Upper lobe of left lung (tissue), 6 donors: ENCODE measurements at regions not wholly inside any gene's neighbourhood (a gene's known extent, or its start where the extent isn't known, plus 50 kb on each side); places are given as distances from the start of the nearest gene placed in this dataset.

Experiments used
- ATAC-seq, 2 donors: fragments of 200-7000 bp; cut with Tn5 transposase; one replicate each; pipeline ENCODE4 v1.9.1; 2022; ENCODE audit warnings: mild to moderate bottlenecking in 2 of 2, moderate library complexity in 2 of 2; ENCODE audit not compliant: low FRiP score in 2 of 2
- DNase-seq, 2 donors: peaks; one replicate each; pipeline ENCODE4 v3.0.0-alpha.2; 2019 to 2020
- H3K27ac ChIP-seq, 4 donors: fragments of 200-600 bp; sonication (generic); one replicate each; pipeline ENCODE4 v1.5.1; 2016 to 2019
- H3K27me3 ChIP-seq, 4 donors: fragments of 200-600 bp; sonication (generic); one replicate each; pipeline ENCODE4 v1.5.1; 2017 to 2019
- H3K36me3 ChIP-seq, 4 donors: fragments of 200-600 bp; sonication (generic); one replicate each; pipeline ENCODE4 v1.5.1; 2016 to 2019
- H3K4me1 ChIP-seq, 4 donors: fragments of 200-600 bp; sonication (generic); one replicate each; pipeline ENCODE4 v1.5.1; 2018 to 2019
- H3K4me3 ChIP-seq, 4 donors: fragments of 200-600 bp; sonication (generic); one replicate each; pipeline ENCODE4 v1.5.1; 2017 to 2019; ENCODE audit warnings: mild to moderate bottlenecking in 2 of 4, moderate library complexity in 1 of 4
- H3K9me3 ChIP-seq, 4 donors: fragments of 200-600 bp; sonication (generic); one replicate each; pipeline ENCODE4 v1.5.1; 2018 to 2019
- EP300 ChIP-seq, 4 donors: sonication (generic); formaldehyde crosslinking; IDR thresholded peaks; one replicate each; pipeline ENCODE4 v1.5.1; 2017; ENCODE audit warnings: antibody characterized with exemption in 4 of 4, control low read depth in 2 of 4
- POLR2A ChIP-seq, 4 donors: fragments of 450-650 bp; IDR thresholded peaks; one replicate each; pipeline ENCODE4 v1.5.1; 2016 to 2017; ENCODE audit warnings: antibody characterized with exemption in 4 of 4, mild to moderate bottlenecking in 2 of 4
- POLR2AphosphoS5 ChIP-seq, 2 donors: sonication (generic); formaldehyde crosslinking; IDR thresholded peaks; one replicate each; pipeline ENCODE4 v1.5.1; 2017; ENCODE audit warnings: antibody characterized with exemption in 2 of 2
- WGBS, 2 donors: methylation state at CpG; one replicate each; pipeline ENCODE4 v1.1.5; 2017 to 2018; 5-methylcytosine and 5-hydroxymethylcytosine counted together
- TF ChIP-seq, protein P1 (sequence below), 6 experiments: fragments of 450-650 bp in 4 of 6; fragments of 200-600 bp in 2 of 6; sonication (generic) in 2 of 6; IDR thresholded peaks; one replicate each; pipeline ENCODE4 v1.5.1; 2016 to 2019; ENCODE audit warnings: antibody characterized with exemption in 6 of 6
- donor health status: DM: no; HTN: no; CAD: no; lungs with moderate emphysema.
- donor health status: DM: no; HTN: yes; CAD: no; lungs with severe emphysema.

DNA sequence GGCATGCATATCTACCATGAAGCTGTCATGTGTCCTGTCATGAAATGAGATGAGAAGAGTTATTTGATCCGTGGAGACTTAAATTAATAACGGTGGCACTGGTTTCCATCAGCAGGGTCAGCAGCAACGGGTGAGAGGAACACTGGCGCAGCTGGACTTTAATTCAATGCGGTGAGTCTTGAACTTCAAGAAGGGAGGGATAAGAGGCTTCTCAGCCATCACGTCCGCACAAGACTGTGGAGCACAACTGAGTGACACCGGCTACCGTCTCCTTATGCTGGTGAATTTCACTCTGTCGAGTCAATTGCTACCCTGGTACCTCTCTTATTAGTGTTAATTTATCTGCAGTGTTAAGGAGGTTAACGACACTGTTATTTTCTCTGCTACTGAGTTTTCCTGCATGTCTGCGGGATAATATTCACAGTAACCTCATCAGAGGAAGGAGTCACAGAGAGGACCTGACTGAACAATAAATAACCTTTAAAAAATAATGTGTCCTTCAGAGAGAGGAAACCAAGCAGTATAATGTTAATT lies 236.8 kb downstream of the EPHA4 start:
- 66 to 76% methylated on average over 11 to 12 of the region's 12 CpGs for WGBS, 2 donors
- DNase-seq (no peak), ATAC-seq (no peak)
- H3K4me1 ChIP-seq: no peaks in the 10 kb centered on the region
- no peaks in the 10 kb centered on the region for H3K9me3 ChIP-seq
- H3K4me3 ChIP-seq: no peak overlapping the region
- no peak for TF ChIP-seq POLR2AphosphoS5 (IDR thresholded peaks at IDR 0.05)
- TF ChIP-seq POLR2A (IDR thresholded peaks at IDR 0.05): no peak
- no peak for TF ChIP-seq EP300 (IDR thresholded peaks at IDR 0.05)
- TF ChIP-seq, protein P1, sequence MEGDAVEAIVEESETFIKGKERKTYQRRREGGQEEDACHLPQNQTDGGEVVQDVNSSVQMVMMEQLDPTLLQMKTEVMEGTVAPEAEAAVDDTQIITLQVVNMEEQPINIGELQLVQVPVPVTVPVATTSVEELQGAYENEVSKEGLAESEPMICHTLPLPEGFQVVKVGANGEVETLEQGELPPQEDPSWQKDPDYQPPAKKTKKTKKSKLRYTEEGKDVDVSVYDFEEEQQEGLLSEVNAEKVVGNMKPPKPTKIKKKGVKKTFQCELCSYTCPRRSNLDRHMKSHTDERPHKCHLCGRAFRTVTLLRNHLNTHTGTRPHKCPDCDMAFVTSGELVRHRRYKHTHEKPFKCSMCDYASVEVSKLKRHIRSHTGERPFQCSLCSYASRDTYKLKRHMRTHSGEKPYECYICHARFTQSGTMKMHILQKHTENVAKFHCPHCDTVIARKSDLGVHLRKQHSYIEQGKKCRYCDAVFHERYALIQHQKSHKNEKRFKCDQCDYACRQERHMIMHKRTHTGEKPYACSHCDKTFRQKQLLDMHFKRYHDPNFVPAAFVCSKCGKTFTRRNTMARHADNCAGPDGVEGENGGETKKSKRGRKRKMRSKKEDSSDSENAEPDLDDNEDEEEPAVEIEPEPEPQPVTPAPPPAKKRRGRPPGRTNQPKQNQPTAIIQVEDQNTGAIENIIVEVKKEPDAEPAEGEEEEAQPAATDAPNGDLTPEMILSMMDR (IDR thresholded peaks at IDR 0.05): no peak
- no peaks in the 10 kb centered on the region for H3K27me3 ChIP-seq
- H3K36me3 ChIP-seq: no peaks in the 10 kb centered on the region
- H3K27ac ChIP-seq: no peak overlapping the region

DNA sequence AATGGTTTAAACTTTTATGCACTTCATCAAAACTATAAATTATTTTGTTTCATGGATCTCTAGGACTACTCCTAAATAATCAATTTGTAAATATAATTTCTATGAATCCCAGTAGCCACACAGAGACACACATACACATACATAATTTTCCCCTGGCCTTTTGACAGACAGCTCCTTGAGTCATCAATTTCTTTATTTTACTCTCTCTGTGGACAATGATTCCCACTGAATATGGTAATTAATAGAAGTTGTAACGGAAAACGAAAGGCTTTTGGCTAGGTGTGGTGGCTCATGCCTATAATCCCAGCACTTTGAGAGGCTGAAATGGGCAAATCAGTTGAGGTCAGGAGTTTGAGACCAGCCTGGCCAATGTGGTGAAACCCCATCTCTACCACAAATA lies 235.1 kb downstream of the EPHA4 start:
- Histone ChIP-seq H3K9me3 (no peaks in the 10 kb centered on the region), H3K36me3 (no peaks in the 10 kb centered on the region), H3K4me1 (no peaks in the 10 kb centered on the region), H3K4me3 (no peak overlapping the region), H3K27ac (no peak overlapping the region), H3K27me3 (no peaks in the 10 kb centered on the region)
- DNase-seq (no peak), ATAC-seq (no peak)
- TF ChIP-seq POLR2AphosphoS5 (IDR thresholded peaks at IDR 0.05) (no peak), POLR2A (IDR thresholded peaks at IDR 0.05) (no peak), EP300 (IDR thresholded peaks at IDR 0.05) (no peak)
- TF ChIP-seq, protein P1 (IDR thresholded peaks at IDR 0.05): no peak
- WGBS, 2 donors: 92 to 98% methylated on average over 2 of the region's 2 CpGs

DNA sequence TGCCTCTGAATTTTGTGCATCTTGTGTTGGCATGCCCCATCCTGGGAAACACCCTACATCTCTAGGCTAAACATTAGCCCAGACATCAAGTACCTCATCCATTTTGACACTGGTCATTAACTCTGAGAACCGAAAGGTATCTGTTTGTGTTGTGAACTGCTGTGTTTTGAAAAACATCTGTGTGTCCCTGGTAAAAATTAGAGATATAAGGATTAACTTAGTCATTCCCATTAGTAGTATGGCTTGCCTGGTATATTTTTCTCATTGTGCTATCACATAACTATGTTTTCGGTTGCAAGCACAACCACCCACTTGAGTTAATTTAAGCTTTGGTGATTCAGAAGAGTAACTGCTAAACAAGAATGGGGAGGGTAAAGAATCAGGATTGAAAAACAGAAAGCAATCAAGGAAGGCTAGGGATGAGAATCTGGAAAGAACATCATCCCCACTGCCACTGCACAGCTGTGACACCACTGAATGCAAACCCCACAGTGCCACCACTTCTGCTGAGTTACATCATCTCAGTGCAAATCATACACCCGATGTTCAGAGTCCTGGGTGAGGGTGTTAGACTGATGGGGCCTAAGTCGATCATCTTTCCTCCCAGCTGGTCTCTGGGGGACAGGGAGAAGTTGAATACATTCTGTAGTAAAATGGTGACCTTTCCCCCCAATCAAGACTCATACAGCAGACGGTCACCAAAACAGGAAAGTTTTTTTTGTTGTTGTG lies 234.0 kb downstream of the EPHA4 start:
- WGBS, 2 donors: 88 to 93% methylated on average over 5 of the region's 5 CpGs
- Histone ChIP-seq H3K4me1 (no peaks in the 10 kb centered on the region), H3K27ac (no peak overlapping the region), H3K4me3 (no peak overlapping the region), H3K9me3 (no peaks in the 10 kb centered on the region), H3K36me3 (no peaks in the 10 kb centered on the region), H3K27me3 (no peaks in the 10 kb centered on the region)
- DNase-seq (no peak), ATAC-seq (no peak)
- no peak for TF ChIP-seq POLR2AphosphoS5 (IDR thresholded peaks at IDR 0.05)
- no peak for TF ChIP-seq POLR2A (IDR thresholded peaks at IDR 0.05)
- TF ChIP-seq EP300 (IDR thresholded peaks at IDR 0.05): no peak

DNA sequence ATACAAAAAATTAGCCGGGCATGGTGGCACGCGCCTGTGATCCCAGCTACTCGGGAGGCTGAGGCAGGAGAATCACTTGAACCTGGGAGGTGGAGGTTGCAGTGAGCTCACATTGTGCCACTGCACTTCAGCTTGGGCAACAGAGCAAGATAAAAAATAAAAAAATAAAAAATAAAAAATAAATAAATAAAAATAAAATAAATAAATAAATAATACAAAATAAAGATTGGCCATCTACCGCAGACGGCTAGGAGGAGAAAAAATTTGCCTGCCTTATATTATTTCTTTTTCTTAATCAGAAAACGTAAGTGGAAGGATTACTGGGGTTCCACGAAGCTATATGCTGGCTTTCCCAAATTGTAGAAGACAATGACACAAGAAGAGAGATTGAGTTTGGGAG lies 229.7 kb downstream of the EPHA4 start:
- DNase-seq: no peak
- Histone ChIP-seq H3K27ac (no peak overlapping the region), H3K27me3 (no peaks in the 10 kb centered on the region), H3K9me3 (no peaks in the 10 kb centered on the region), H3K4me3 (no peak overlapping the region), H3K36me3 (no peaks in the 10 kb centered on the region), H3K4me1 (no peaks in the 10 kb centered on the region)
- 78 to 87% methylated on average over 8 of the region's 8 CpGs for WGBS, 2 donors
- no peak for TF ChIP-seq EP300 (IDR thresholded peaks at IDR 0.05)
- TF ChIP-seq, protein P1 (IDR thresholded peaks at IDR 0.05): no peak
- no peak for TF ChIP-seq POLR2AphosphoS5 (IDR thresholded peaks at IDR 0.05)
- no peak for TF ChIP-seq POLR2A (IDR thresholded peaks at IDR 0.05)
- no peak for ATAC-seq

DNA sequence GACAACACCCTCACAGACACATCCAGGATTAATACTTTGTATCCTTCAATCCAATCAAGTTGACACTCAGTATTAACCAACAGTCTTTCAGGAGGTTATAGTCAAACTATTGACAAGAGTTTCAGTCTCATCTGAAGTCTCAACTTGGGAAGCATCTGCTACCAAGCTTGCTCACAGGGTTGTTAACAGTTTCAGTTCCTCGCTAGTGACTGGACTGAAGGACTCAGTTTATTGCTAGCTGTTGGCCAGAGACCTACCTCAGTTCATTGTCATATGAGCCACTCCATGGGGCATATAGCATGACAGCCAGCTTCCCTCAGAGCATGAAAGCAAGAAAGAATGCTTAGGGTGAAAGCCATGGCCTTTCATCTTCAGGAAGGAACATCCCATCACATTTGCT lies 228.6 kb downstream of the EPHA4 start:
- Histone ChIP-seq H3K27me3 (no peaks in the 10 kb centered on the region), H3K27ac (no peak overlapping the region), H3K4me3 (no peak overlapping the region), H3K9me3 (no peaks in the 10 kb centered on the region), H3K4me1 (no peaks in the 10 kb centered on the region), H3K36me3 (no peaks in the 10 kb centered on the region)
- DNase-seq: no peak
- 100% methylated on average over 1 of the region's 1 CpG for WGBS, 2 donors
- no peak for ATAC-seq
- TF ChIP-seq EP300 (IDR thresholded peaks at IDR 0.05): no peak

DNA sequence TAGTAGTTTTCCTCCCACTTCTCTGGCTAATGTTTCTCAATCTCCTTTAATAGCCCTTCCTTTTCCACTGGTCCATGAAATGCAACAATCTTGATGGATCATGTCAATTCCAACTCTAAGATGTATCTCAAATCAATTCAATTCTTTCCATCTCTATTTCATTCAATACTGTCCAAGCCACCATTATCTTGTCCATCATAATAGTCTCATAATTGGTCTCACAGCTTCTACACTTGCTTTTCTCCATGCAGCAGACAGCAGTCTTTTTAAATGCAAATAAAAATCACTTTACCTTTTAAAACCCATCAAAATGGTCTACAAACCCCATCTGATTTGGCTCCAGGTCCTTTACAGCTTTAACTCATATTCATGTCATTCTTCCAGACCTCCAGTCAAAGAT lies 226.6 kb downstream of the EPHA4 start:
- Histone ChIP-seq H3K4me3 (no peak overlapping the region), H3K36me3 (no peaks in the 10 kb centered on the region), H3K9me3 (no peaks in the 10 kb centered on the region), H3K27me3 (no peaks in the 10 kb centered on the region), H3K27ac (no peak overlapping the region), H3K4me1 (peaks cover 0 to 2% (median under 1%) of the 10 kb centered on the region in 4 donors)
- DNase-seq (no peak), ATAC-seq (no peak)
- TF ChIP-seq, protein P1 (IDR thresholded peaks at IDR 0.05): no peak
- TF ChIP-seq EP300 (IDR thresholded peaks at IDR 0.05) (no peak), POLR2AphosphoS5 (IDR thresholded peaks at IDR 0.05) (no peak), POLR2A (IDR thresholded peaks at IDR 0.05) (no peak)
